Ishikawa (cell line): ENCODE measurements at regions not wholly inside any gene's neighbourhood (a gene's known extent, or its start where the extent isn't known, plus 50 kb on each side); places are given as distances from the start of the nearest gene placed in this dataset.

Experiments used
- CEBPB ChIP-seq: IDR thresholded peaks from 2 replicates; pipeline ENCODE4 v1.6.1; 2012
- CREB1 ChIP-seq: IDR thresholded peaks from 2 replicates; pipeline ENCODE4 v1.6.1; 2012; ENCODE audit warnings: low read depth
- EGR1 ChIP-seq: IDR thresholded peaks from 2 replicates; pipeline ENCODE4 v1.6.1; 2012
- EP300 ChIP-seq: IDR thresholded peaks from 2 replicates; pipeline ENCODE4 v1.6.1; 2012; ENCODE audit warnings: borderline replicate concordance
- FOXM1 ChIP-seq: IDR thresholded peaks from 2 replicates; pipeline ENCODE4 v1.6.1; 2012; ENCODE audit warnings: low read depth, borderline replicate concordance
- NFIC ChIP-seq: IDR thresholded peaks from 2 replicates; pipeline ENCODE4 v1.6.1; 2012
- RAD21 ChIP-seq: IDR thresholded peaks from 2 replicates; pipeline ENCODE4 v1.6.1; 2012; ENCODE audit warnings: low read depth
- TAF1 ChIP-seq: IDR thresholded peaks from 2 replicates; pipeline ENCODE4 v1.6.1; 2012; ENCODE audit warnings: low read depth, mild to moderate bottlenecking
- TCF12 ChIP-seq: IDR thresholded peaks from 2 replicates; pipeline ENCODE4 v1.6.1; 2012; ENCODE audit warnings: low read depth
- TEAD4 ChIP-seq: IDR thresholded peaks from 2 replicates; pipeline ENCODE4 v1.6.1; 2012
- YY1 ChIP-seq: IDR thresholded peaks from 2 replicates; pipeline ENCODE4 v1.6.1; 2012; ENCODE audit warnings: low read depth
- ZBTB7A ChIP-seq: IDR thresholded peaks from 2 replicates; pipeline ENCODE4 v1.6.1; 2012; ENCODE audit warnings: low read depth
- TF ChIP-seq, protein P1 (sequence below): IDR thresholded peaks from 2 replicates; pipeline ENCODE4 v1.6.1; 2012
- TF ChIP-seq, protein P2 (sequence below): IDR thresholded peaks from 2 replicates; pipeline ENCODE4 v1.6.1; 2012; ENCODE audit warnings: low read depth, mild to moderate bottlenecking
- TF ChIP-seq, protein P3 (sequence below): IDR thresholded peaks from 2 replicates; pipeline ENCODE4 v1.6.1; 2012

DNA sequence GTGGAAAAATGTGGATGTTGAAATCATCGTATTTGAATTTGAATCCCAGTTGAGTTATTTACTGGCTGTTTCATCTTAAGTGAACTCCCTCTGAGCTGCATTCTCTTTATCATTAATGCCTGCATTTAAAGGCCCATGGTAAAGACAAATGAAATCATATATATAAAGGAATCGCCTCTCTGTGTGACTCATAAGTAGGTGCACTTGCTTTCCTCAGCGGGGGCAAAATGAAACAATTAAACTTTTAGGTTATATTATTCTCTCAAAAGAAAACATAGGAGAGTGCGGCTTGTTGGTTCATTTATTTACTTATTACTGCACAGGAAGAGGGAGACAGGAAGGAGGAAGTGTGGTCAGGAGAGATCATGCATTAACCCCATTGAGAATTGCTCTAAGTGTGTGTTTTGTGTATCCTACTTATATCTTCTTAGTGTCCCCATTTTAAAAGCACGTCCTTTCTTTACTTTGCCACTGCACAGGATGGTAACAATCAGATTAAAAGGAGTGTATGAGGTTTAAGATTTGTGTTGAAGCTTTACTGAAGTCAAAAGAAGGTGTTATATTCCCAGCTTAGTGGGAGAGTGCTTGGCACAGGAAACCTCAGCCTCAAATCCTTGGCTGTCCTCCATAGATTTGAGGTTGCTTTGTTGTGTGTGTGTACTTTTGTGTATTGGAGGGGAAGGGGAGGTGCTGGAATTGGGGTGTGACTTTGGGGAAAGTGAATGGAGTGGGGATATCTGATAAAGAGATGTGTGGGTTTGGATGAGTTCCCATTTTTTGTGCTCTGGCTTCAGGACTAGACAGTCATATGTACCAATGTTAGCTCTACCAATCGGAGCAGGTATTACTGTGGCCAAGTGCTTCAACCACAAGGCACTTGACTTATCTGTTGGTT is 595.8 kb upstream of the NR2F2 start:
- TF ChIP-seq TEAD4 (no peak), TAF1 (no peak), FOXM1 (no peak), CREB1 (no peak), NFIC (no peak), RAD21 (no peak), EGR1 (no peak), TCF12 (no peak), ZBTB7A (no peak), YY1 (no peak)
- TF ChIP-seq, protein P1, sequence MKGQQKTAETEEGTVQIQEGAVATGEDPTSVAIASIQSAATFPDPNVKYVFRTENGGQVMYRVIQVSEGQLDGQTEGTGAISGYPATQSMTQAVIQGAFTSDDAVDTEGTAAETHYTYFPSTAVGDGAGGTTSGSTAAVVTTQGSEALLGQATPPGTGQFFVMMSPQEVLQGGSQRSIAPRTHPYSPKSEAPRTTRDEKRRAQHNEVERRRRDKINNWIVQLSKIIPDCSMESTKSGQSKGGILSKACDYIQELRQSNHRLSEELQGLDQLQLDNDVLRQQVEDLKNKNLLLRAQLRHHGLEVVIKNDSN, result no peak
- TF ChIP-seq, protein P2, sequence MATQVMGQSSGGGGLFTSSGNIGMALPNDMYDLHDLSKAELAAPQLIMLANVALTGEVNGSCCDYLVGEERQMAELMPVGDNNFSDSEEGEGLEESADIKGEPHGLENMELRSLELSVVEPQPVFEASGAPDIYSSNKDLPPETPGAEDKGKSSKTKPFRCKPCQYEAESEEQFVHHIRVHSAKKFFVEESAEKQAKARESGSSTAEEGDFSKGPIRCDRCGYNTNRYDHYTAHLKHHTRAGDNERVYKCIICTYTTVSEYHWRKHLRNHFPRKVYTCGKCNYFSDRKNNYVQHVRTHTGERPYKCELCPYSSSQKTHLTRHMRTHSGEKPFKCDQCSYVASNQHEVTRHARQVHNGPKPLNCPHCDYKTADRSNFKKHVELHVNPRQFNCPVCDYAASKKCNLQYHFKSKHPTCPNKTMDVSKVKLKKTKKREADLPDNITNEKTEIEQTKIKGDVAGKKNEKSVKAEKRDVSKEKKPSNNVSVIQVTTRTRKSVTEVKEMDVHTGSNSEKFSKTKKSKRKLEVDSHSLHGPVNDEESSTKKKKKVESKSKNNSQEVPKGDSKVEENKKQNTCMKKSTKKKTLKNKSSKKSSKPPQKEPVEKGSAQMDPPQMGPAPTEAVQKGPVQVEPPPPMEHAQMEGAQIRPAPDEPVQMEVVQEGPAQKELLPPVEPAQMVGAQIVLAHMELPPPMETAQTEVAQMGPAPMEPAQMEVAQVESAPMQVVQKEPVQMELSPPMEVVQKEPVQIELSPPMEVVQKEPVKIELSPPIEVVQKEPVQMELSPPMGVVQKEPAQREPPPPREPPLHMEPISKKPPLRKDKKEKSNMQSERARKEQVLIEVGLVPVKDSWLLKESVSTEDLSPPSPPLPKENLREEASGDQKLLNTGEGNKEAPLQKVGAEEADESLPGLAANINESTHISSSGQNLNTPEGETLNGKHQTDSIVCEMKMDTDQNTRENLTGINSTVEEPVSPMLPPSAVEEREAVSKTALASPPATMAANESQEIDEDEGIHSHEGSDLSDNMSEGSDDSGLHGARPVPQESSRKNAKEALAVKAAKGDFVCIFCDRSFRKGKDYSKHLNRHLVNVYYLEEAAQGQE, result no peak

DNA sequence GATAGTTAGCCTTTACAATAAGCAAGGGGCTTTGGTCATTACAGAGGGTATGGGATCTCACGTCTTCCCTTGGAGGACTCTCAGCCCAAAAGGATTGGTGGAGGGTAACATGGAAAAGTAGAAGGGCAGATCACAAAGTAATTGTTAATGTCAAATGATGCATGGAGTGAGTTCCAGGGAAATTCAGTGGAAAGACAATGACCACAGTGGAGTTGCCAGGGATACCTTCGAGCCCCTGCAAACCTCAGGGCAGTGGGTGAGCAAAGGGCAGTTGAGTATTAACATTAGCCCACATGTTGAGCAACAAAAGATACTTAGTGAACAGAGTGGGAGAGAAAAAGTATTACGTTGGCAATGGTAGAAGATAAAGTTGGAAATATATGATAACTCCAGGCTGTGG is 593.4 kb upstream of the NR2F2 start:
- no peak for TF ChIP-seq FOXM1
- TF ChIP-seq, protein P1, result no peak
- no peak for TF ChIP-seq ZBTB7A
- no peak for TF ChIP-seq TCF12
- no peak for TF ChIP-seq EP300
- TF ChIP-seq TAF1, result no peak

DNA sequence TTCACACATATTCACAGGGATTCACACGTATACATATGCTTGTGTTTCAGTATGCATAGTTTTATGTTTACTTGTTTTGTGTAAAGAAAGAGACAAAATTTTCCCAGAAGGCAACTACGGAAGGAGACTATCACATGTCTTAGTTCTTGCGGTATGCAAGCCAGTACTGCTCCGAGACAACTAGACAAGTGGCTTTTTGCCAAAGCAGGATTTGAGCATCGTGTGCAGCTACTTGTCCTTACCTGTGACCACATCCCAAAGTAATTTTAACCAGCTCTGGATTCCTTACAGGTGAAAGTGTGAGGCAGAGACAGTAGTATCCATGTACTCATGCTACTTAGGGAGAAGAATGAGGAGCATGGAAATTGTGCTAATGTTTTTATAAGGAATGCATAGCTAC is 591.4 kb upstream of the NR2F2 start:
- TF ChIP-seq NFIC, result no peak
- no peak for TF ChIP-seq TEAD4

DNA sequence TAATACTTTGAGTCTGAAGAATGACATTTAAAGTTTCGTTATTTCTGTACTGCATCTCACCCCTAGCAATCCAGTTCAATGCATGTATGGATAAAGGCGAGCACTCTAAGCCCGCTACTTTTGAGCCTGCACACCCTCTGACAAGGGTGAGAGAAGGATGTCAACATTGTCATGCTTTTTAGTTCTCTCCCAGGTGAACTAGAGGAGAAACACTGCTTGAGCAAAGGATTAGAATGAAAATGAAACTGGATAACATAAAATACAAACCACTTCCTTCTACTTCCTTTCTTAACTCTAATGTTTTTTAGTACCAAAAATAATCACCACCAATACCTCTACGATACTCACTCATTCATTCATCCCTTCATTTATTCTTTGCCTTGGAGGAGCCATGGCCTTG is 588.7 kb upstream of the NR2F2 start:
- TF ChIP-seq CEBPB, result no peak
- no peak for TF ChIP-seq EGR1
- no peak for TF ChIP-seq FOXM1
- no peak for TF ChIP-seq TEAD4
- TF ChIP-seq, protein P3, sequence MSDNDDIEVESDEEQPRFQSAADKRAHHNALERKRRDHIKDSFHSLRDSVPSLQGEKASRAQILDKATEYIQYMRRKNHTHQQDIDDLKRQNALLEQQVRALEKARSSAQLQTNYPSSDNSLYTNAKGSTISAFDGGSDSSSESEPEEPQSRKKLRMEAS, result no peak
- TF ChIP-seq, protein P2, result no peak
- no peak for TF ChIP-seq EP300
- no peak for TF ChIP-seq TAF1
- TF ChIP-seq ZBTB7A, result no peak
- no peak for TF ChIP-seq YY1
- no peak for TF ChIP-seq TCF12
- TF ChIP-seq, protein P1, result no peak
- TF ChIP-seq CREB1, result no peak
- no peak for TF ChIP-seq RAD21
- TF ChIP-seq NFIC, result no peak

DNA sequence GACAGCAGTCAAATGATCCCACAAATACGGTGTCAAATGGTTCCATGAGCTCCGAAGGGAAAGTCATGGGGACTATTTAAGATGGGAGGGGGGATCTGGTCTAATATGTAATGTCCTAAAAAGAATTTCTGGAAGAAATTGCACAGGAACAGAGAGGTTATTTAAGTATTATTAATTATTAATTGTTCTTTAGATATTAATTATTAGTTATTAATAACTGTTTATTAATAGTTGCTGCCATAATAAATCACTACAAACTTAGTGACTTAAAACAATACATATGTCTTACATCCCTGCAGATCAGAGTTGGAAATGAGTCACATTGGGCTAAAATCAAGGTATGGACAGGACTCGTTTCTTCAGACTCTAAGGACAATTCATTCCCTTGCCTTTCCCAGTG is 588.2 kb upstream of the NR2F2 start:
- no peak for TF ChIP-seq YY1
- TF ChIP-seq CREB1, result no peak
- TF ChIP-seq, protein P3, result no peak
- TF ChIP-seq TCF12, result no peak
- no peak for TF ChIP-seq EP300
- TF ChIP-seq, protein P1, result no peak
- TF ChIP-seq, protein P2, result no peak
- TF ChIP-seq EGR1, result no peak
- no peak for TF ChIP-seq CEBPB
- no peak for TF ChIP-seq RAD21
- TF ChIP-seq TEAD4, result no peak
- TF ChIP-seq FOXM1, result no peak
- TF ChIP-seq TAF1, result no peak
- TF ChIP-seq ZBTB7A, result no peak
- no peak for TF ChIP-seq NFIC
